ENCODE measurements at regions not wholly inside any gene's neighbourhood (a gene's known extent, or its start where the extent isn't known, plus 50 kb on each side); places are given as distances from the start of the nearest gene placed in this dataset.

DNA sequence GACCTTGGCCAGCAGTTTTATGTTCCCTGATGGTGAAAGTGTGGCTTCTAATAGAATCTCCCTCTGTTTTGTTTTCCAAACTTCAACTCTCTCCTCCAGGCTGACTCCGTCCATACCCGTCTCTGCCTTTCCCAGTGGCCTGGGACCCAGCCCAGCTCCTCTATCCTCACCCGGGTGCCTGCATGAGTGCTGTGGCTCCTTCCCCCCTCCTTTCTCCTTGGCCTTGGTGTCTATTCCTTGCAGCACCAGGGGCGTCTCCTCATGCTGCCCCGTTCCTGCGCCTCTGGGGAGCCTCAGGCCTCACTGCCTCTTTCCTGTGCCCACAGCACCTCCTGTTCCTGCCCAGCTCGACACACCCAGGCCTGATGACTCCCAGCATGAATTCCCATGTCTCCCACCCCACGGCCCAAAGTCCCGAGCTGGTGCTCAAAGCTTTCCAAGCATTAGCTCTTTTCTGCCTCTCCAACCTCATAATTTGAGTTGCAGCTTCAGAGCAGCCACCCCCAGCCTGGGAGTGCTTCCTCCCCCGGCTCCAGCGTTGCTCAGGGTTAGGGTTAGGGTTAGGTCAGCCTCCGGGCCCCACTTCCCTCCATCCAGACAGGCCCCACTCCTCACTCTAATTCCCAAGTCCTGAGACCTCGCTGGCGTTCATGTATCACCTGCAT, 56.3 kb upstream of the AFDN start:
- no peak overlapping the region for H3K27ac ChIP-seq (ENCODE audit: low read length)
- no peak overlapping the region for H3K9ac ChIP-seq (ENCODE audit: low read length)
- no peak for DNase-seq
- no peak overlapping the region for H3K4me2 ChIP-seq (ENCODE audit: low read depth, low read length, poor library complexity, severe bottlenecking)
- H3K9me2 ChIP-seq (replicated peaks; ENCODE audit: insufficient read depth, low read length) = no peaks in the 10 kb centered on the region
- no peak overlapping the region for H3K4me3 ChIP-seq (ENCODE audit: low read length)
- H3K79me2 ChIP-seq (ENCODE audit: low read length) = no peaks in the 10 kb centered on the region
- no peaks in the 10 kb centered on the region for H3K27me3 ChIP-seq (ENCODE audit: low read length)
- no peaks in the 10 kb centered on the region for H3K36me3 ChIP-seq (ENCODE audit: insufficient read depth, low read length)
- H2AFZ ChIP-seq (ENCODE audit: low read length) = no peak overlapping the region
- no peaks in the 10 kb centered on the region for H3K9me3 ChIP-seq (ENCODE audit: low read length)
- H4K20me1 ChIP-seq (ENCODE audit: insufficient read depth, low read depth, low read length) = no peaks in the 10 kb centered on the region
- no peaks in the 10 kb centered on the region for H3K4me1 ChIP-seq (ENCODE audit: low read length)

DNA sequence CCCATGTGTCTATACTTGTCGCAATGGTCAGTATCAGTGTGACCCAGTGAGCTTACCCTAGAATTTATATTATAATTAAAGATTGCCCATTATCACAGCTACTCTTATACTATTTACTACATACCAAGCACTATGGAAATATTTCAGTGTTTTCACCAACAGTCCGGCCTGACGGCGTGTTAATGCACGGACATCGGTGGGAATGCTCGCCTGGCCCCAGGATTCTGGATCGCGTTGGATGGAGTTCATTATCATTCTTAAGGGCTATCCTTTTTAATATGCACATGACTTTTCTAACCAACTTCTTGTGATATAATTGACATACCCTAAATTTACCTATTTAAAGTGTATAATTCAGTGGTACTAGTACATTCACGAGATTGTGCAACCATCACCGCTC, 51.8 kb upstream of the AFDN start:
- Histone ChIP-seq H3K79me2 (ENCODE audit: low read length) (no peaks in the 10 kb centered on the region), H4K20me1 (ENCODE audit: insufficient read depth, low read depth, low read length) (no peaks in the 10 kb centered on the region), H3K4me2 (ENCODE audit: low read depth, low read length, poor library complexity, severe bottlenecking) (no peak overlapping the region), H3K4me3 (ENCODE audit: low read length) (no peak overlapping the region), H3K9me3 (ENCODE audit: low read length) (no peaks in the 10 kb centered on the region), H3K9ac (ENCODE audit: low read length) (no peak overlapping the region), H2AFZ (ENCODE audit: low read length) (no peak overlapping the region), H3K9me2 (replicated peaks; ENCODE audit: insufficient read depth, low read length) (no peaks in the 10 kb centered on the region), H3K27ac (ENCODE audit: low read length) (no peak overlapping the region), H3K36me3 (ENCODE audit: insufficient read depth, low read length) (no peaks in the 10 kb centered on the region), H3K4me1 (ENCODE audit: low read length) (peaks cover 4% of the 10 kb centered on the region; the same call in 1 of the 2 replicates), H3K27me3 (ENCODE audit: low read length) (no peaks in the 10 kb centered on the region)
- no peak for DNase-seq

DNA sequence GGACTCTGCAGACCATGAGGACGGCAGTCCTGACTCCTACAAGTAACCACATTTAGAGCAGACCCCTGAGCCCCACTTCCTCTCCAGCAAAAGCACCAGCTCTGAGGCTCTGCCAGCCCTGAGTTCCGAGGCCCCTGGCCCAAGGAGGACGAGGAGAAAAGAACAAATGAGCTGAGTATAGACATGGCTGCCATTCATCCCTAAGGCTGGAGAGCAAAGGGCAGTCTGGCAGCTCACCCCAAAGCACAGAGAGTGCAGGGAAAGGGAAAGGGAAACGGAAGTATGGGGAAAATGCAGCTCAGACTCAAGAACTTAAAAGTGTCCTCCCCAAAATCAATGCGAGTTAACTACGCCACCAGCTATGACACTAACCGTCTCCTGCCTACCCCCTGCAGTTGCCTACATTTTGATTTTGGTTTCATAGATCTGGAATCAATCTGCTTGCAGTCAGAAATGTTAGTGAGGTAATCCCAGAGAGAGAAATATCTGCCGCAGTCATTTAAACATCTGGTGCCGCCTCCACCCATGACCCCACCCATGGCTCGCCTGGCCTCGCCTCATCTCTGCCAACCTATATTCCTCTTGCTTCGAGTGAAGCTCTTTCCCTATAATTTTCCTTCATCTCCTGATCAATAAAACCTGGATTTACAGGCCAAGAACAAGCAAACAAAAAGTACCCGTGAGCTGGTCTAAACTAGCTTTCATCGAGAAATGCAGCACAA, 49.6 kb upstream of the AFDN start:
- Histone ChIP-seq H3K4me1 (ENCODE audit: low read length) (peaks cover 4% of the 10 kb centered on the region; the same call in 1 of the 2 replicates), H3K4me3 (ENCODE audit: low read length) (no peak overlapping the region), H3K27ac (ENCODE audit: low read length) (no peak overlapping the region), H3K4me2 (ENCODE audit: low read depth, low read length, poor library complexity, severe bottlenecking) (no peak overlapping the region), H3K9me3 (ENCODE audit: low read length) (no peaks in the 10 kb centered on the region), H3K27me3 (ENCODE audit: low read length) (no peaks in the 10 kb centered on the region), H3K9me2 (replicated peaks; ENCODE audit: insufficient read depth, low read length) (no peaks in the 10 kb centered on the region), H4K20me1 (ENCODE audit: insufficient read depth, low read depth, low read length) (no peaks in the 10 kb centered on the region), H3K79me2 (ENCODE audit: low read length) (no peaks in the 10 kb centered on the region), H2AFZ (ENCODE audit: low read length) (no peak overlapping the region), H3K36me3 (ENCODE audit: insufficient read depth, low read length) (no peaks in the 10 kb centered on the region), H3K9ac (ENCODE audit: low read length) (no peak overlapping the region)
- DNase-seq = no peak

All from Karpas-422 (cell line).